GM12891 (cell line): ENCODE measurements at regions not wholly inside any gene's neighbourhood (a gene's known extent, or its start where the extent isn't known, plus 50 kb on each side); places are given as distances from the start of the nearest gene placed in this dataset.

Experiments used
- DNase-seq: peaks from one replicate; pipeline ENCODE4 v3.0.0; 2011; ENCODE audit warnings: low spot score; ENCODE audit not compliant: insufficient read length
- FAIRE-seq: peaks from 2 replicates; lab custom pipeline; 2011; peaks lifted over from hg19 to GRCh38; lab: Jason Lieb, UNC
- PAX5 ChIP-seq: IDR thresholded peaks from 2 replicates; pipeline ENCODE4 v1.6.1; 2011; ENCODE audit warnings: low read length, moderate library complexity, mild to moderate bottlenecking; ENCODE audit not compliant: insufficient read depth, severe bottlenecking
- POLR2A ChIP-seq: IDR thresholded peaks from 2 replicates; pipeline ENCODE4 v1.6.1; 2011; ENCODE audit warnings: low read depth, low read length, control low read depth
- POLR2AphosphoS5 ChIP-seq: IDR thresholded peaks from 2 replicates; pipeline ENCODE4 v1.6.1; 2011; ENCODE audit warnings: low read depth, low read length, control low read depth
- POU2F2 ChIP-seq: IDR thresholded peaks from 2 replicates; pipeline ENCODE4 v1.6.1; 2011; ENCODE audit warnings: low read depth, mild to moderate bottlenecking, control low read depth, low read length, moderate library complexity
- SPI1 ChIP-seq: IDR thresholded peaks from 2 replicates; pipeline ENCODE4 v1.6.1; 2011; ENCODE audit warnings: low read depth, low read length, control low read depth
- TAF1 ChIP-seq: IDR thresholded peaks from 2 replicates; pipeline ENCODE4 v1.6.1; 2011; ENCODE audit warnings: low read depth, low read length, control low read depth

DNA sequence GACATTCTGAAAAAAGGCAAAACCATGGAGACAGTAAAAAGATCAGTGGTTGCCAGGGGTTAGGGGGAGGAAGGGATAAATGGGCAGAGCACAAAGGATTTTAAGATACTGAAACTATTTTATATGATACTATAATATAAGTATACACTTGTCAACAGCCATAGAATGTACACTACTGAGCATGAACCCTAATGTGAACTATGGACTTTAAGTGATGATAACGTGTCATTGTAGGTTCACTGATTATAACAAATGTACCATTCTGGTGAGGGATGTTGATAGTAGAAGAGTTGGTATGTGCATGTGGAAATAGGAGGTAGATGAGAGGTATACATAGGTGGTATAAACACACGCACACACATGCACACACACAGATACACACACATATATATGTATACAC is 241.6 kb downstream of the NOL4 start:
- DNase-seq (no peak), FAIRE-seq (no peak)
- TF ChIP-seq POLR2A (no peak), TAF1 (no peak), SPI1 (no peak), POU2F2 (no peak), POLR2AphosphoS5 (no peak), PAX5 (no peak)

DNA sequence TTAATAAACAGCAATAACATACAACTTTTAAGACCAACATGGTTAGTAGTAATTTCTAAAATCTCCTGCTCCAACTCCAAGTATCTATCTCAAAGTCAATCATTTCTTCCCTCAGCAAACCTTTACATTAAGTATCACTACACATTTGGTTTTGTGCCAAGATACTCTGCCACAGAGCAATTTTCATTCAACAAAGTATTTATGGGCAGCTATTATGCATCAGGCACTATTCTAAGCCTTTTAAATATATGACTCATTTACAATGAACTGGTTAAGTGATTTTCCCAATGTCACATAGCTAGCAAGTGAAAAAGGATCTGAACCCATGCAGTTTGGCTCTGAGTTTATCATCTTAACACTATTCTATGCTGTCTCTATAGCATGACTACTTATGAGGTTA is 264.3 kb downstream of the NOL4 start:
- TF ChIP-seq PAX5 (no peak), TAF1 (no peak), POU2F2 (no peak), SPI1 (no peak), POLR2AphosphoS5 (no peak)
- no peak for FAIRE-seq
- no peak for DNase-seq

DNA sequence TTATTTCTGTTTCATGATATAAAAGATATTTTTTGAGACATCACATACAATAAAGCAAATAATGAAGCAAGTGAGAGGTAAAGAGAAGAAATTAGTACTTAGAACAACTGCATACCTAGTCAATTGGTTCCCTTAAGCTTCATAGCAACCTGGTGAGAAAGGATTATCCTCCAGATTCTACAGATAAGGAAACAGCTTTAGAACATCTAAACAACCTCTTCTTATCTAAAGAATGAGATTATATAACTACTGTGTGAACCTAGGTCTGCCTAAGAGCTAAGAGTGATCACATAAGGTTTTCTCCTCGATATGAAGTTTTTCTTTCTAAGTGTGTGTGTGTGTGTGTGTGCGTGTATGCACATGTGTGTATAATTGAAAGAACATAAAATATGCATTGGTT is 265.1 kb downstream of the NOL4 start:
- TF ChIP-seq POLR2AphosphoS5 (no peak), POU2F2 (no peak), SPI1 (no peak), PAX5 (no peak), TAF1 (no peak), POLR2A (no peak)
- FAIRE-seq (no peak), DNase-seq (no peak)

DNA sequence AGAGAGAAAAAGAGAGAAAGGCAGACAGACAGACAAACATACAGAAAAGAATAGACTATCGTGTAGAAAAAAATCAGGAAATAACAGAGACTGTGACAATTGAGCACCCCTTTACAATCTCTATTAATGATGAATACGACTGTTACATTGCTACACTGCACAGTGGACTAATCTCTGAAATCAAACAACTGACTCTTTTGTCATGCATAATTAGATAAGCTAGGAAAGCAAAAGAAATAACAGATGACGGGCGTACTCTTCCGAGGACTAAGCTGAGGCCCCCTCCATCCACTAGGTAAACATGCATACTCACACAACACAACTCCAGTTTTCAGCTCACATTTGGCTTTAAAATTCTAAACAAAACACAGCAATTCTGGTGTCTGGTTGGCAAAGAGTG is 267.0 kb downstream of the NOL4 start:
- no peak for TF ChIP-seq POLR2AphosphoS5
- TF ChIP-seq TAF1: no peak
- TF ChIP-seq SPI1: no peak
- TF ChIP-seq POLR2A: no peak
- no peak for TF ChIP-seq POU2F2
- TF ChIP-seq PAX5: no peak
- DNase-seq: no peak
- no peak for FAIRE-seq

DNA sequence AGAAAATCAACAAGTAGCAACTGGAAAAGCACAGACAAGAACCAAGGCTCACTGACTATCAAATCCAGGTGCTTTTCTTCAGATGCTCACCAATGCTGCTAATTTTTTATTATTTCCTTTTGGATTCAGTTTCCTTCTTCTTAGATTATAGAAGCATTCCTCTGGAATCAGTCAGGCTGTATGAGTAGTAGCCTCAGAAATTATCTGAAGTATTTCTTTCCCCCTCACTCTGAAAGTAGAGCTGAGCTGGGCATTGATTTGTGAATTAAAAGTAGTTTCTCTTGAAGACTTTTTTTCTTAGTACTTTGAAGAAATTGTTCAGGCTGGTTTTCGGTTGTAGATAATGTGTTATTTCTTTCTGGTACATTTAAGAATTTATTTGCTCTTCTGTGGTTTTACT is 273.7 kb downstream of the NOL4 start:
- TF ChIP-seq POU2F2 (no peak), POLR2A (no peak), TAF1 (no peak), POLR2AphosphoS5 (no peak), PAX5 (no peak), SPI1 (no peak)
- DNase-seq: no peak
- FAIRE-seq: no peak

DNA sequence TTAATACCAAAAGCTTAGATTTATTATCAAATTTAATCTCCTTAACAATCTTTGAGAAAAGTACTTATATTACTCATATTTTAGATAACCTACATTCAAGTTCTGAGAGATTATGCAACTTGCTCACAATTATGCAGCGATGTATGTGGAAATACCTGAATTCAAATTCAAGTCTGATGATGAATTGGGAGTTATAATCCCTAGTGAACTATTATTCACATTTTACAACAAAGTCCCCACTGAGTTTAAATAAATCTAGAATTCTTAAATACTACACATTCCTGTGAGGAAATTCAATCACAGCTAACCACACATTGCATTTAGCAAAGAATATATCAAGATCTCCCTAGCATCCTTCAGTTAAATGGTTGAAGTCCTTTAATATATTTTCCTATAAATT is 278.4 kb downstream of the NOL4 start:
- FAIRE-seq: no peak
- DNase-seq: no peak
- no peak for TF ChIP-seq PAX5
- TF ChIP-seq POLR2AphosphoS5: no peak
- TF ChIP-seq POU2F2: no peak
- TF ChIP-seq POLR2A: no peak
- TF ChIP-seq SPI1: no peak
- no peak for TF ChIP-seq TAF1

DNA sequence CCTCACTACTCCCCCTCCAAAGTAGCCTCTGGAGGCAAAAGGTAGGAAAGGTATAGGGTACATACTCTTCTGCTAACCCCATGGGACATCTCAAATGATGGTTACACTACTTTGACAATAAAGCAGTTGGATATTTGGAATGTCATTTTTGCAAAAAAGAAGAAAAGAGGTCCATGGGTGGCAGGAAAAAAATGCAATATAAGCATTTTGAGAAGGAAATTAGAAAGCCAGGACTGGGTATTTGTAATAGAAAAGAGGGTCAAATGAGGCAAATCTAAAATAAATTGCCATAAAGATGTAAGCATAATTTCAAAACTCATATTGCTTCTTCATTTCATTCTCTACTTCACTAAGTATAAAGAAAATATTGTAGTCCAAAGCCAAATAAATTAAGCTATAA is 280.2 kb downstream of the NOL4 start:
- FAIRE-seq (no peak), DNase-seq (no peak)
- TF ChIP-seq POLR2A (no peak), POLR2AphosphoS5 (no peak), TAF1 (no peak), POU2F2 (no peak), PAX5 (no peak), SPI1 (no peak)

DNA sequence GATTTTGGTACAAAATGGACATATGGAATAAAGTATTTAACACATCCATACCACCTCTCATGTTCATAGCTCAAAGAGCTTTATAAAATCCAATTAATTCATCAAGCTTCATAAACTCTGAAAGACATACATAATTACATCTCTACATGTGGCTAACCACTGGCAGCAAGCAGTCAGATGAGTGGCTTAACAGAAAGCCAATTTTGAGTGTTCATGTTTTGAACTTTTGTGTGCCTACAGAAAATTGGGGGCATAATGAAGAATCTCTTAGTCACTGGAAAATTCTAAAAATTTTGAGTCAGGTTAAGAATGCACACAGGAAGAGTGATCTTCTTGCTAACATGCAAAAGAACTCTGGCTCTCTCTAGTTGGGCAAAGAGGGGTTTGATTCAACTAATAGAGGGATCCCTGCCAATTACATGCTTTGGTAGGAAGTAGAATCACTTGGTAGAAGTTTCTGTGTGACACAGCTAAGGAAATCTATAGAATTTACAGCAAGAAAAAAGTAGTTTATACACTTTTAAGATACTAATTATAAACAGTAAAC is 287.4 kb downstream of the NOL4 start:
- TF ChIP-seq PAX5 (no peak), POLR2A (no peak), POU2F2 (no peak), POLR2AphosphoS5 (no peak), TAF1 (no peak), SPI1 (no peak)
- DNase-seq (no peak), FAIRE-seq (no peak)

DNA sequence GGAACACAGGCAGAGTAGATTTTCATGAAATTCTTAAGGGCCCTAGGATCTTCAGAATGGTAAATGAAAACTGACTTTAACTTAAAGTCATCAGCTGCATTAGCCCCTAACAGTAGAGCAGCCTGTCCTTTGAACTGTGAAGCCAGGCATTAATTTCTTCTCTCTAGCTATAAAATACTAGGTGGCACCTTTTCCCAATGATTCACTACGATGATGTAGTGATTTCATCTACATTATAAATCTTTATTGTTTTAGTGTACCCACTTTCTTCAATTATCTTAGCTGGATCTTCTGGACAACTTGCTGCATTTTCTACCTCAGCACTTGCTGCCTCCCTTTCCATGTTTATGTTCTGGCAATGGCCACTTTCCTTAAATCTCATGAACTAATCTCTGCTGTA is 290.5 kb downstream of the NOL4 start:
- no peak for TF ChIP-seq TAF1
- FAIRE-seq: no peak
- DNase-seq: no peak

DNA sequence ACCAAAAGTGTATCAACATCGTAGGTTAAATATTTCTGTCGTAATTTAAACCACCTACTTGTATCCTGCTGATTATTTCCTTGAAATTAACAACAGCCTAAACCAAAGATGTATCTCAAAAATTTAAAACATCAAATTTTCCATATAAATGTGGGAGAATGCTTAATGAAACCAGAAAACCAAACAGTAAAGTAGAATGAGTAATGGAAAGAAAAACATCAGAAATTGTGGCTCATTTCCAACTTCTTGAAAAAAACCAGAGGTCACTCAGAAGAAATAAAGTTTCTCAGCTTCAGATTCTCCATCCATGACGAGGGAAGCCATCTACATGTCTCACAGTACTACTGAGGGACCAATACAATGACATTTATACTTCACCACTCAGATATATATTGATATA is 296.5 kb downstream of the NOL4 start:
- FAIRE-seq (no peak), DNase-seq (no peak)
- no peak for TF ChIP-seq POLR2A
- TF ChIP-seq SPI1: no peak
- no peak for TF ChIP-seq POU2F2
- TF ChIP-seq TAF1: no peak
- no peak for TF ChIP-seq POLR2AphosphoS5
- no peak for TF ChIP-seq PAX5

DNA sequence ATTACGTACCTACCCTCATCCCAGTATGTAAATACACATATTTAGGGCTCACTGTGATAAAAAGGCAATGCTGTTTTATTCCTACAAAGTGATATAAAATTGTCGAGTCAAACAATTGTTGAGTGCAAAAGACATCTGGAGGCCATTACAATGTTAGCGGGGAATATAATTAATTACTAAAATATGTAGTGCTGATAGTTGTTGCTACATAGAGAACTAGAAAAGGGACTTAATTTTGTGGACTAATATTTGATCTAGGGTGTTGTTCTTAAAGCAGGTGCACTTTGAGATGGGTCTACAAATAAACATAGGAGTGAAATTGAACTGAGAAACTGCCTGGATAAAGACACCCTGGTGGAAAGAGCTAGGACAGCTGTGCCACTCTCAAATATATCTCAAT is 300.1 kb downstream of the NOL4 start:
- DNase-seq: no peak
- FAIRE-seq: no peak
- no peak for TF ChIP-seq POLR2A
- no peak for TF ChIP-seq SPI1
- TF ChIP-seq PAX5: no peak
- no peak for TF ChIP-seq POLR2AphosphoS5
- no peak for TF ChIP-seq TAF1
- TF ChIP-seq POU2F2: no peak

DNA sequence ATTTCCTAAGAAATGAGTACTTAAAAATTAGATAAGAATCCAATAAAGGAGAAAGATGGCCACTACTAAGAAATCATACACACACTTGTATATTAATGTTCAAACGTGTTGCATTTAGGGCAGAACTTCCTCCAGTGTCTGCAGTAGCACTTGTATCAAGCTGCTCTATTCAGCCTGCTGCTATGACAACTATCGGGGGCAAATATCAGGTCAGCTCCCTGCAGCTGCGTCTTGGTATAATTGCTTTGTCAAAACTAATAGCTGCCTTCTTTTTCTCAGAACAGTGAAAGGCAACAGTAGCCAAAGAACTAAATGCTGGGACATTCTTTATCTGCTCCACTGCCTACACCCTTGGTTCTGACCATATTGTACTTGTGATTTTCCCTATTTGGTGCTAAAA is 300.7 kb downstream of the NOL4 start:
- no peak for DNase-seq
- FAIRE-seq: no peak
- TF ChIP-seq PAX5: no peak
- TF ChIP-seq POLR2A: no peak
- TF ChIP-seq POLR2AphosphoS5: no peak
- no peak for TF ChIP-seq POU2F2
- no peak for TF ChIP-seq SPI1
- TF ChIP-seq TAF1: no peak
